ENCODE measurements at regions not wholly inside any gene's neighbourhood (a gene's known extent, or its start where the extent isn't known, plus 50 kb on each side); places are given as distances from the start of the nearest gene placed in this dataset.
A peak's percentile ranks its signal among the peaks of the same experiment; 100 is the strongest.

- ChIA-PET POLR2A (no interaction called here), CTCF (ENCODE audit: low intra/inter-chr PET ratio) (no interaction called here)
- 23% methylated on average over 1 of the region's 1 CpG for WGBS (ENCODE audit: insufficient coverage, low coverage, missing lambda C conversion rate)
- FAIRE-seq: no peak
- no peak for TF ChIP-seq RBM34 (IDR thresholded peaks at IDR 0.05; ENCODE audit: borderline replicate concordance, insufficient read depth, low read length)
- no peak for TF ChIP-seq MAFG (tag; conservative IDR thresholded peaks at IDR 0.05)
- TF ChIP-seq ZNF79 (CRISPR knock-in tag; IDR thresholded peaks at IDR 0.05; ENCODE audit: low read depth): no peak
- TF ChIP-seq ZNF584 (CRISPR knock-in tag; IDR thresholded peaks at IDR 0.05; ENCODE audit: low read depth): no peak
- no peak for TF ChIP-seq RBM39 (optimal IDR thresholded peaks at IDR 0.05; ENCODE audit: low read depth, low read length)
- no peak for TF ChIP-seq PRPF4 (IDR thresholded peaks at IDR 0.05; ENCODE audit: insufficient read depth, low read depth, low read length, poor library complexity, severe bottlenecking)
- no peak for TF ChIP-seq ZNF239 (CRISPR knock-in tag; IDR thresholded peaks at IDR 0.05)
- no peak for TF ChIP-seq FOSL1 (tag; conservative IDR thresholded peaks at IDR 0.05)
- TF ChIP-seq, protein P1, sequence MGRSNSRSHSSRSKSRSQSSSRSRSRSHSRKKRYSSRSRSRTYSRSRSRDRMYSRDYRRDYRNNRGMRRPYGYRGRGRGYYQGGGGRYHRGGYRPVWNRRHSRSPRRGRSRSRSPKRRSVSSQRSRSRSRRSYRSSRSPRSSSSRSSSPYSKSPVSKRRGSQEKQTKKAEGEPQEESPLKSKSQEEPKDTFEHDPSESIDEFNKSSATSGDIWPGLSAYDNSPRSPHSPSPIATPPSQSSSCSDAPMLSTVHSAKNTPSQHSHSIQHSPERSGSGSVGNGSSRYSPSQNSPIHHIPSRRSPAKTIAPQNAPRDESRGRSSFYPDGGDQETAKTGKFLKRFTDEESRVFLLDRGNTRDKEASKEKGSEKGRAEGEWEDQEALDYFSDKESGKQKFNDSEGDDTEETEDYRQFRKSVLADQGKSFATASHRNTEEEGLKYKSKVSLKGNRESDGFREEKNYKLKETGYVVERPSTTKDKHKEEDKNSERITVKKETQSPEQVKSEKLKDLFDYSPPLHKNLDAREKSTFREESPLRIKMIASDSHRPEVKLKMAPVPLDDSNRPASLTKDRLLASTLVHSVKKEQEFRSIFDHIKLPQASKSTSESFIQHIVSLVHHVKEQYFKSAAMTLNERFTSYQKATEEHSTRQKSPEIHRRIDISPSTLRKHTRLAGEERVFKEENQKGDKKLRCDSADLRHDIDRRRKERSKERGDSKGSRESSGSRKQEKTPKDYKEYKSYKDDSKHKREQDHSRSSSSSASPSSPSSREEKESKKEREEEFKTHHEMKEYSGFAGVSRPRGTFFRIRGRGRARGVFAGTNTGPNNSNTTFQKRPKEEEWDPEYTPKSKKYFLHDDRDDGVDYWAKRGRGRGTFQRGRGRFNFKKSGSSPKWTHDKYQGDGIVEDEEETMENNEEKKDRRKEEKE (IDR thresholded peaks at IDR 0.05; ENCODE audit: borderline replicate concordance in 1 of 2, control insufficient read depth in 1 of 2, low read depth in 2 of 2, low read length in 1 of 2): no peak
- Histone ChIP-seq H3K9ac (ENCODE audit: insufficient read depth in 1 of 2, low read depth in 2 of 2, low read length in 2 of 2) (no peak overlapping the region), H3K27me3 (ENCODE audit: control insufficient read depth in 2 of 2, insufficient read depth in 2 of 2, low read length in 2 of 2) (no peaks in the 10 kb centered on the region), H3K9me3 (replicated peaks; ENCODE audit: control insufficient read depth, insufficient read depth, low read depth, low read length) (no peaks in the 10 kb centered on the region), H2AFZ (ENCODE audit: low read depth, low read length) (peak overlapping the region; percentile 3; the same call in 1 of the 2 replicates), H3K4me1 (replicated peaks in 1 of 2; ENCODE audit: control insufficient read depth in 2 of 2, insufficient read depth in 2 of 2, low read length in 2 of 2) (0 out of 5 replicates have a peak, but pooled peaks cover 0 to 2% of the 10 kb centered on the region in 2 experiments), H3K36me3 (ENCODE audit: control insufficient read depth, insufficient read depth, low read length) (no peaks in the 10 kb centered on the region), H4K20me1 (replicated peaks; ENCODE audit: control insufficient read depth, insufficient read depth, low read length) (no peaks in the 10 kb centered on the region), H3K27ac (ENCODE audit: extremely low read depth, low read depth, low read length) (no peak overlapping the region), H3K4me3 (no peak overlapping the region), H3K4me2 (ENCODE audit: insufficient read depth, low read length) (no peak overlapping the region), H3K79me2 (ENCODE audit: control insufficient read depth, insufficient read depth, low read length) (no peaks in the 10 kb centered on the region), H3K9me1 (ENCODE audit: control insufficient read depth, insufficient read depth, low read length) (no peaks in the 10 kb centered on the region)
- no peak for ATAC-seq
- BruUV-seq (replicated peaks): no TSS peak
- in situ Hi-C loops (cut with MboI) (no loop called here), intact Hi-C loops (cut with micrococcal nuclease) (no loop called here)
- no peak for DNase-seq (ENCODE audit: extremely low read depth in 1 of 4, low spot score in 3 of 4)
Measured at GRCh38 chr9:6105738-6106137, 90.3 kb upstream of the RANBP6 start.
